AG10803 (cell line): ENCODE measurements at regions not wholly inside any gene's neighbourhood (a gene's known extent, or its start where the extent isn't known, plus 50 kb on each side); places are given as distances from the start of the nearest gene placed in this dataset.
"Not testable (repeated sequence)": the region's sequence is repeated elsewhere in the genome, so short reads cannot be mapped to it uniquely, and the experiment has no call there.

Source experiments
- DNase-seq: peaks from one replicate; pipeline ENCODE4 v3.0.0; 2010; ENCODE audit warnings: low read depth
- H3K4me3 ChIP-seq: 2 replicates; pipeline ENCODE4 v1.5.1; 2011; ENCODE audit warnings: mild to moderate bottlenecking, low read length, control low read depth
- CTCF ChIP-seq: conservative IDR thresholded peaks from 2 replicates; pipeline ENCODE4 v1.5.1; 2011; ENCODE audit warnings: mild to moderate bottlenecking, low read length, control low read depth, inconsistent platforms

GRCh38 chr3:80754969-80755368 lies 987.2 kb upstream of the ROBO1 start:
- no peak overlapping the region for H3K4me3 ChIP-seq
- no peak for TF ChIP-seq CTCF
- DNase-seq: no peak

- DNase-seq: no peak
- TF ChIP-seq CTCF: no peak
- no peak overlapping the region for H3K4me3 ChIP-seq
Observed at GRCh38 chr3:80753021-80753420, 985.2 kb upstream of the ROBO1 start.

GRCh38 chr3:80750637-80751036 lies 982.8 kb upstream of the ROBO1 start:
- DNase-seq: no peak
- TF ChIP-seq CTCF: no peak
- H3K4me3 ChIP-seq: no peak overlapping the region

- DNase-seq: no peak
- no peak overlapping the region for H3K4me3 ChIP-seq
- TF ChIP-seq CTCF: no peak
Observed at GRCh38 chr3:80734920-80735319, 967.1 kb upstream of the ROBO1 start.

DNA sequence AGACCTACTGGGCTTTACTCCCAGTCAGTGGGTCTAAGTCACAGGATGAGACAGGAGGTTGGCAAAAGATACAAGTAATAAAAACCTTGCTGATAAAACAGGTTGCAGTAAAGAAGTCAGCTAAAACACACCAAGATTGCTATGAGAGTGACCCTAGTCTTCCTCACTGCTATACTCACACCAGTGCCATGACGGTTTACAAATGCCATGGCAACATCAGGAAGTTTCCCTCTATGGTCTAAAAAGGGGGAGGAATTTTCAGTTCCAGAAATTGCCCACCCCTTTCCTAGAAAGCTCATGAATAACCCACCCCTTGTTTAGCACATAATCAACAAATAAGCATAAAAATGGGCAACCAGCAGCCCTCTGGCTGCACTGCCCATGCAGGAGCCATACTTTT lies 966.7 kb upstream of the ROBO1 start:
- no peak overlapping the region for H3K4me3 ChIP-seq

DNA sequence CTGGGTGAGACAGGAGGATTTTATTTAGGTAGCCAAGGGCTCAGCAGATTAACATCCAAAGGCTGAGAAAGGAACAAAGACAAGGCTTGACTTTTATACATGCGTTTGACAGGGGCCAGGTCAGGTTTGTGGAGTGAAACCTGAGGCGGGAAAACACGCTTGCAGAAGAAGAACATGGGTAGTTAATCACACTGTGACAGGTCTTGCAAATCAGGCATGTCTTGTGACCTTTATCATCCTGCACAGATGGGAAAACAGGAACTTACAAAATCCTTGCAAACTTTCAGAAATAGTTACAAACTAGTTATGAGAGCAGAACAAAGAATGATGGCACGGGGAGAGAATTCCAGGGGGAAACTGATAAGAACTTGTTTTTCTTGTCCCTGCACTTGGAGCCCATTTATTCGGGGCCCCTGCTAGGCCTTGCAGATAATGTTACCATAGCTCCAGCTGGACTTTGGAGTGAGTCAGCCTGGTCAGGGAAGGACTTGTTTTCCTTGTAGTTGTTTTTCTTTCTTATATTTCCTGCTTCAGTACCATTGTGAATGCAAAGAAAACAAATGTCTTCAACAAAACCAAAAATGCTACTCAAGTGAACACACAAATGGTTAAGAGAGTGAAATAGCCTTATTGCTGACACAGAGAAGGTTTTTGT lies 965.9 kb upstream of the ROBO1 start:
- peak; percentile 42 for DNase-seq
- H3K4me3 ChIP-seq: no peak overlapping the region
- TF ChIP-seq CTCF: no peak

More for the DNA sequence above, 966.7 kb upstream of the ROBO1 start:
- TF ChIP-seq CTCF: no peak
- DNase-seq: no peak

GRCh38 chr3:80727561-80727960 lies 959.8 kb upstream of the ROBO1 start:
- DNase-seq, H3K4me3 ChIP-seq: not testable (repeated sequence)

DNA sequence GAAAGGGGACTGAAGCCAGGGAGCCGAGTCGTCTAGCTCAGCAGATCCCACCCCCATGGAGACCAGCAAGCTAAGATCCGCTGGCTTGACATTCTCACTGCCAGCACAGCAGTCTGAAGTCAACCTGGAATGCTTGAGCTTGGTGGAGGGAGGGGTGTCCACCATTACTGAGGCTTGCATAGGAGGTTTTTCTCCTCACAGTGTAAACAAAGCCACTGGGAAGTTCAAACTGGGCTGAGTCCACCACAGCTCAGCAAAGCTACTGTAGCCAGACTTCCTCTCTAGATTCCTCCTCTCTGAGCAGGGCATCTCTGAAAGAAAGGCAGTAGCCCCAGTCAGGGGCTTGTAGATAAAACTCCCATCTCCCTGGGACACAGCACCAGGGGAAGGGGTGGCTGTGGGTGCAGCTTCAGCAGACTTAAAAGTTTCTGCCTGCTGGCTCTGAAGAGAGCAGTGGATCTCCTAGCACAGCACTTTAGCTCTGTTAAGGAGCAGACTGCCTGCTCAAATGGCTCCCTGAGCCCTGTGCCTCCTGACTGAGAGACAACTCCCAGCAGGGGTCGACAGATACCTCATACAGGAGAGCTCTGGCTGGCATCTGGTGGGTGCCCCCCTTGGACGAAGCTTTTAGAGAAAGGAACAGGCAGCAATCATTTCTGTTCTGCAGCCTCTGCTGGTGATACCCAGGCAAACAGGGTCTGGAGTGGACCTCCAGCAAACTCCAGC lies 942.0 kb upstream of the ROBO1 start:
- DNase-seq, H3K4me3 ChIP-seq: not testable (repeated sequence)
